GM23338 (cell line): ENCODE measurements at regions not wholly inside any gene's neighbourhood (a gene's known extent, or its start where the extent isn't known, plus 50 kb on each side); places are given as distances from the start of the nearest gene placed in this dataset.

Experiments used
- ATAC-seq: fragments of 200-7000 bp; cut with Tn5 transposase; 3 replicates; pipeline ENCODE4 v1.9.1; 2020
- DNase-seq: peaks from one replicate; pipeline ENCODE4 v3.0.0-alpha.2; 2015; ENCODE audit warnings: low spot score
- H2AFZ ChIP-seq: fragments of 200-600 bp; sonication (generic); 2 replicates; pipeline ENCODE4 v1.8.0; 2016; ENCODE audit warnings: antibody characterized with exemption, mild to moderate bottlenecking, moderate library complexity
- H3F3A ChIP-seq: fragments of 200-600 bp; sonication (generic); replicated peaks from 2 replicates; pipeline ENCODE4 v1.8.0; 2017; ENCODE audit warnings: antibody characterized with exemption, mixed run types, low read depth
- H3K27ac ChIP-seq: fragments of 200-600 bp; sonication (generic); 2 replicates; pipeline ENCODE4 v1.6.1; 2016; ENCODE audit warnings: low read depth
- H3K27me3 ChIP-seq: fragments of 200-600 bp; sonication (generic); 2 replicates; pipeline ENCODE4 v1.8.0; 2016; ENCODE audit warnings: mild to moderate bottlenecking, mixed run types, moderate library complexity; ENCODE audit not compliant: insufficient read depth
- H3K36me3 ChIP-seq: fragments of 200-600 bp; sonication (generic); 2 replicates; pipeline ENCODE4 v1.8.0; 2016; ENCODE audit warnings: mild to moderate bottlenecking; ENCODE audit not compliant: insufficient read depth
- H3K4me1 ChIP-seq: fragments of 200-600 bp; sonication (generic); 2 replicates; pipeline ENCODE4 v1.8.0; 2016; ENCODE audit warnings: mild to moderate bottlenecking, moderate library complexity; ENCODE audit not compliant: insufficient read depth
- H3K4me2 ChIP-seq: fragments of 200-600 bp; sonication (generic); 2 replicates; pipeline ENCODE4 v1.7.1; 2017; ENCODE audit warnings: mixed run types
- H3K4me3 ChIP-seq: fragments of 200-600 bp; sonication (generic); 2 replicates; pipeline ENCODE4 v1.6.1; 2016; ENCODE audit warnings: mixed run types
- H3K79me2 ChIP-seq: fragments of 200-600 bp; sonication (generic); replicated peaks from 2 replicates; pipeline ENCODE4 v1.8.0; 2017; ENCODE audit warnings: mild to moderate bottlenecking; ENCODE audit not compliant: insufficient read depth
- H3K9me2 ChIP-seq: fragments of 200-600 bp; sonication (generic); 2 replicates; pipeline ENCODE4 v1.8.0; 2017; ENCODE audit not compliant: insufficient read depth
- H4K20me1 ChIP-seq: fragments of 200-600 bp; sonication (generic); replicated peaks from 2 replicates; pipeline ENCODE4 v1.8.0; 2017; ENCODE audit warnings: mild to moderate bottlenecking; ENCODE audit not compliant: insufficient read depth
- H3K27ac Mint-ChIP-seq: 2 replicates; pipeline ENCODE4 v1.8.0; 2020; ENCODE audit warnings: inconsistent platforms, mild to moderate bottlenecking, moderate library complexity, mixed read lengths
- H3K27me3 Mint-ChIP-seq: 3 replicates; pipeline ENCODE4 v1.8.0; 2022; ENCODE audit warnings: low read depth, mild to moderate bottlenecking, moderate library complexity, mixed read lengths, inconsistent platforms; ENCODE audit not compliant: insufficient read depth, poor library complexity
- H3K36me3 Mint-ChIP-seq: 3 replicates; pipeline ENCODE4 v1.8.0; 2021; ENCODE audit warnings: low read depth, mild to moderate bottlenecking, inconsistent platforms, moderate library complexity, mixed read lengths
- H3K4me1 Mint-ChIP-seq: 3 replicates; pipeline ENCODE4 v1.8.0; 2020; ENCODE audit warnings: mild to moderate bottlenecking, inconsistent platforms, mixed read lengths
- H3K4me3 Mint-ChIP-seq: 3 replicates; pipeline ENCODE4 v1.8.0; 2021; ENCODE audit warnings: moderate library complexity, mild to moderate bottlenecking, inconsistent platforms, mixed read lengths
- H3K9me3 Mint-ChIP-seq: 3 replicates; pipeline ENCODE4 v1.8.0; 2020; ENCODE audit warnings: moderate library complexity, mild to moderate bottlenecking, inconsistent platforms, mixed read lengths
- CREB1 ChIP-seq: fragments of 250-450 bp; sonication (Bioruptor Pico); IDR thresholded peaks from 2 replicates; pipeline ENCODE4 v1.5.0; 2020; ENCODE audit warnings: low read depth, mild to moderate bottlenecking, moderate library complexity
- EZH2 ChIP-seq: fragments of 200-600 bp; sonication (generic); IDR thresholded peaks from one replicate; pipeline ENCODE4 v1.8.0; 2017; ENCODE audit warnings: antibody characterized with exemption, mild to moderate bottlenecking, low read depth; ENCODE audit not compliant: unreplicated experiment
- EZH2phosphoT487 ChIP-seq: fragments of 200-600 bp; sonication (generic); IDR thresholded peaks from one replicate; pipeline ENCODE4 v1.8.1; 2018; ENCODE audit warnings: antibody characterized with exemption; ENCODE audit not compliant: unreplicated experiment
- JUNB ChIP-seq: IDR thresholded peaks from one replicate; pipeline ENCODE4 v1.6.1; 2016; ENCODE audit warnings: antibody characterized with exemption; ENCODE audit not compliant: unreplicated experiment
- NANOG ChIP-seq: IDR thresholded peaks from 2 replicates; pipeline ENCODE4 v1.6.1; 2016; ENCODE audit warnings: antibody characterized with exemption, borderline replicate concordance
- POLR2AphosphoS5 ChIP-seq: IDR thresholded peaks from 2 replicates; pipeline ENCODE4 v1.6.1; 2016; ENCODE audit warnings: antibody characterized with exemption, low read depth
- STAT1 ChIP-seq: IDR thresholded peaks from one replicate; pipeline ENCODE4 v1.6.1; 2016; ENCODE audit warnings: antibody characterized with exemption; ENCODE audit not compliant: unreplicated experiment
- ZNF114 ChIP-seq: fragments of 250-450 bp; sonication (Bioruptor Pico); IDR thresholded peaks from 2 replicates; pipeline ENCODE4 v1.5.0; 2020; ENCODE audit warnings: mild to moderate bottlenecking, moderate library complexity
- ZNF331 ChIP-seq: fragments of 250-450 bp; sonication (Bioruptor Pico); IDR thresholded peaks from 2 replicates; pipeline ENCODE4 v1.5.0; 2020; ENCODE audit warnings: low read depth, mild to moderate bottlenecking, moderate library complexity
- TF ChIP-seq, protein P1 (sequence below): IDR thresholded peaks from one replicate; pipeline ENCODE4 v1.6.1; 2018; ENCODE audit warnings: antibody characterized with exemption; ENCODE audit not compliant: unreplicated experiment
- TF ChIP-seq, protein P2 (sequence below), 2 experiments: fragments of 200-600 bp in 1 of 2; sonication (generic) in 1 of 2; conservative IDR thresholded peaks; 2 replicates each; pipeline versions ENCODE4 v1.5.1 to v1.6.1; 2016 to 2017; ENCODE audit warnings: antibody characterized with exemption in 2 of 2, low read depth in 2 of 2, mild to moderate bottlenecking in 2 of 2, moderate library complexity in 1 of 2
- TF ChIP-seq, protein P3 (sequence below): fragments of 250-450 bp; sonication (Bioruptor Pico); IDR thresholded peaks from 2 replicates; pipeline ENCODE4 v1.5.0; 2020; ENCODE audit warnings: mild to moderate bottlenecking, moderate library complexity

DNA sequence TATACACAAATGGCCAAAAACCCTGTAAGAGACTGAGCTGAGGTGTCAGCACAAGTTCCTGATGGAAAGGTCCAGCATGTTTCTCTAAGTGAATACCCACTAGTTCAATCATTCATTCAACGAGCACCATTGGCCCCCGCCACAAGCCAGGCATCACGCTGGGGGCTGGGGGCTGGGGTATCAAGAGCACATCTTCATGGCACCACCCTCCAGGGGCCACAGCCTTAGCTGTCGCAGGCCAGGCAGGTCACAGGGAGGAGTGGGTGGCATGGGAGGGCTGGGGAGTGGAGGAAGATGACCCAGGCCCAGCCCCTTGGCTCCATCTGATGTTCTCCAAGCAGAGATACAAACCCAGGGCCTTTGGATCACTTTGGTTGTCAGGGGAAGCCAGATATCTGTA is 97.9 kb downstream of the ACKR3 start (continued):
- TF ChIP-seq, protein P1, sequence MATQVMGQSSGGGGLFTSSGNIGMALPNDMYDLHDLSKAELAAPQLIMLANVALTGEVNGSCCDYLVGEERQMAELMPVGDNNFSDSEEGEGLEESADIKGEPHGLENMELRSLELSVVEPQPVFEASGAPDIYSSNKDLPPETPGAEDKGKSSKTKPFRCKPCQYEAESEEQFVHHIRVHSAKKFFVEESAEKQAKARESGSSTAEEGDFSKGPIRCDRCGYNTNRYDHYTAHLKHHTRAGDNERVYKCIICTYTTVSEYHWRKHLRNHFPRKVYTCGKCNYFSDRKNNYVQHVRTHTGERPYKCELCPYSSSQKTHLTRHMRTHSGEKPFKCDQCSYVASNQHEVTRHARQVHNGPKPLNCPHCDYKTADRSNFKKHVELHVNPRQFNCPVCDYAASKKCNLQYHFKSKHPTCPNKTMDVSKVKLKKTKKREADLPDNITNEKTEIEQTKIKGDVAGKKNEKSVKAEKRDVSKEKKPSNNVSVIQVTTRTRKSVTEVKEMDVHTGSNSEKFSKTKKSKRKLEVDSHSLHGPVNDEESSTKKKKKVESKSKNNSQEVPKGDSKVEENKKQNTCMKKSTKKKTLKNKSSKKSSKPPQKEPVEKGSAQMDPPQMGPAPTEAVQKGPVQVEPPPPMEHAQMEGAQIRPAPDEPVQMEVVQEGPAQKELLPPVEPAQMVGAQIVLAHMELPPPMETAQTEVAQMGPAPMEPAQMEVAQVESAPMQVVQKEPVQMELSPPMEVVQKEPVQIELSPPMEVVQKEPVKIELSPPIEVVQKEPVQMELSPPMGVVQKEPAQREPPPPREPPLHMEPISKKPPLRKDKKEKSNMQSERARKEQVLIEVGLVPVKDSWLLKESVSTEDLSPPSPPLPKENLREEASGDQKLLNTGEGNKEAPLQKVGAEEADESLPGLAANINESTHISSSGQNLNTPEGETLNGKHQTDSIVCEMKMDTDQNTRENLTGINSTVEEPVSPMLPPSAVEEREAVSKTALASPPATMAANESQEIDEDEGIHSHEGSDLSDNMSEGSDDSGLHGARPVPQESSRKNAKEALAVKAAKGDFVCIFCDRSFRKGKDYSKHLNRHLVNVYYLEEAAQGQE: no peak
- TF ChIP-seq ZNF331 (CRISPR knock-in tag): no peak
- TF ChIP-seq NANOG: no peak
- TF ChIP-seq, protein P2, sequence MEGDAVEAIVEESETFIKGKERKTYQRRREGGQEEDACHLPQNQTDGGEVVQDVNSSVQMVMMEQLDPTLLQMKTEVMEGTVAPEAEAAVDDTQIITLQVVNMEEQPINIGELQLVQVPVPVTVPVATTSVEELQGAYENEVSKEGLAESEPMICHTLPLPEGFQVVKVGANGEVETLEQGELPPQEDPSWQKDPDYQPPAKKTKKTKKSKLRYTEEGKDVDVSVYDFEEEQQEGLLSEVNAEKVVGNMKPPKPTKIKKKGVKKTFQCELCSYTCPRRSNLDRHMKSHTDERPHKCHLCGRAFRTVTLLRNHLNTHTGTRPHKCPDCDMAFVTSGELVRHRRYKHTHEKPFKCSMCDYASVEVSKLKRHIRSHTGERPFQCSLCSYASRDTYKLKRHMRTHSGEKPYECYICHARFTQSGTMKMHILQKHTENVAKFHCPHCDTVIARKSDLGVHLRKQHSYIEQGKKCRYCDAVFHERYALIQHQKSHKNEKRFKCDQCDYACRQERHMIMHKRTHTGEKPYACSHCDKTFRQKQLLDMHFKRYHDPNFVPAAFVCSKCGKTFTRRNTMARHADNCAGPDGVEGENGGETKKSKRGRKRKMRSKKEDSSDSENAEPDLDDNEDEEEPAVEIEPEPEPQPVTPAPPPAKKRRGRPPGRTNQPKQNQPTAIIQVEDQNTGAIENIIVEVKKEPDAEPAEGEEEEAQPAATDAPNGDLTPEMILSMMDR (conservative IDR thresholded peaks at IDR 0.05; ENCODE audit: low read depth in 2 of 2): no peak
- no peak for TF ChIP-seq ZNF114 (CRISPR knock-in tag)
- no peak for TF ChIP-seq CREB1 (CRISPR knock-in tag)
- TF ChIP-seq JUNB: no peak

DNA sequence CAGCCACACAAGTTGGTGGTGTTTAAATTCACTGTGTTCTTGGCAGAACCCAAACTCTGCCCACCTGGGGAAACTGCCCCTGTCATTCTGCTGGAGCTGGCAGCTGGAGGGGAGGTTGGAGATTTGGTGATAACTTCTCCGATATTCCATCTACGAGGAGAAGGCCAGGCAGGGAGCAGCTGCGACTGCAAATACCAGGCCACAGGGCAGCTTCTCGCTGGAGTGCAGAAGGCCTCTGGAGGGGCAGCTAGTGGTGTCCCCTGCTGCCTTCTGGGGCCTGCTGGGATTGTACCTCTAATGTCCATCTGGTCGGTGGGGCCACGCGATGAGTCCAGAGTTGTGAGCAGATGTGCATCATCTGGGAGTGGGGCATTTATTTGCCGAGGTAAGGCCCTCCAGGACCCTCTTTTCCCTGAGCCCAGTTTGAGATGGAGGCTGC is 98.9 kb downstream of the ACKR3 start:
- no peak overlapping the region for H3K27ac Mint-ChIP-seq
- Histone ChIP-seq H3K4me3 (no peak overlapping the region), H3K4me1 (no peaks in the 10 kb centered on the region), H4K20me1 (no peaks in the 10 kb centered on the region), H3K9me2 (peaks cover 5% of the 10 kb centered on the region; the same call in 1 of the 2 replicates), H3K27ac (no peak overlapping the region), H3K27me3 (no peaks in the 10 kb centered on the region), H2AFZ (no peak overlapping the region), H3K36me3 (no peaks in the 10 kb centered on the region), H3K79me2 (no peaks in the 10 kb centered on the region), H3F3A (no peaks in the 10 kb centered on the region), H3K4me2 (no peak overlapping the region)
- no peak for DNase-seq
- no peaks in the 10 kb centered on the region for H3K27me3 Mint-ChIP-seq
- H3K4me1 Mint-ChIP-seq: peaks cover 6% of the 10 kb centered on the region
- no peak overlapping the region for H3K4me3 Mint-ChIP-seq
- H3K36me3 Mint-ChIP-seq: peaks cover 22% of the 10 kb centered on the region
- ATAC-seq: no peak
- peaks cover 29% of the 10 kb centered on the region for H3K9me3 Mint-ChIP-seq
- TF ChIP-seq NANOG: no peak
- TF ChIP-seq EZH2: no peak
- TF ChIP-seq ZNF114 (CRISPR knock-in tag): no peak
- TF ChIP-seq STAT1: no peak
- TF ChIP-seq, protein P2 (conservative IDR thresholded peaks at IDR 0.05; ENCODE audit: low read depth in 2 of 2): no peak
- TF ChIP-seq EZH2phosphoT487: no peak
- TF ChIP-seq POLR2AphosphoS5: no peak
- TF ChIP-seq, protein P3, sequence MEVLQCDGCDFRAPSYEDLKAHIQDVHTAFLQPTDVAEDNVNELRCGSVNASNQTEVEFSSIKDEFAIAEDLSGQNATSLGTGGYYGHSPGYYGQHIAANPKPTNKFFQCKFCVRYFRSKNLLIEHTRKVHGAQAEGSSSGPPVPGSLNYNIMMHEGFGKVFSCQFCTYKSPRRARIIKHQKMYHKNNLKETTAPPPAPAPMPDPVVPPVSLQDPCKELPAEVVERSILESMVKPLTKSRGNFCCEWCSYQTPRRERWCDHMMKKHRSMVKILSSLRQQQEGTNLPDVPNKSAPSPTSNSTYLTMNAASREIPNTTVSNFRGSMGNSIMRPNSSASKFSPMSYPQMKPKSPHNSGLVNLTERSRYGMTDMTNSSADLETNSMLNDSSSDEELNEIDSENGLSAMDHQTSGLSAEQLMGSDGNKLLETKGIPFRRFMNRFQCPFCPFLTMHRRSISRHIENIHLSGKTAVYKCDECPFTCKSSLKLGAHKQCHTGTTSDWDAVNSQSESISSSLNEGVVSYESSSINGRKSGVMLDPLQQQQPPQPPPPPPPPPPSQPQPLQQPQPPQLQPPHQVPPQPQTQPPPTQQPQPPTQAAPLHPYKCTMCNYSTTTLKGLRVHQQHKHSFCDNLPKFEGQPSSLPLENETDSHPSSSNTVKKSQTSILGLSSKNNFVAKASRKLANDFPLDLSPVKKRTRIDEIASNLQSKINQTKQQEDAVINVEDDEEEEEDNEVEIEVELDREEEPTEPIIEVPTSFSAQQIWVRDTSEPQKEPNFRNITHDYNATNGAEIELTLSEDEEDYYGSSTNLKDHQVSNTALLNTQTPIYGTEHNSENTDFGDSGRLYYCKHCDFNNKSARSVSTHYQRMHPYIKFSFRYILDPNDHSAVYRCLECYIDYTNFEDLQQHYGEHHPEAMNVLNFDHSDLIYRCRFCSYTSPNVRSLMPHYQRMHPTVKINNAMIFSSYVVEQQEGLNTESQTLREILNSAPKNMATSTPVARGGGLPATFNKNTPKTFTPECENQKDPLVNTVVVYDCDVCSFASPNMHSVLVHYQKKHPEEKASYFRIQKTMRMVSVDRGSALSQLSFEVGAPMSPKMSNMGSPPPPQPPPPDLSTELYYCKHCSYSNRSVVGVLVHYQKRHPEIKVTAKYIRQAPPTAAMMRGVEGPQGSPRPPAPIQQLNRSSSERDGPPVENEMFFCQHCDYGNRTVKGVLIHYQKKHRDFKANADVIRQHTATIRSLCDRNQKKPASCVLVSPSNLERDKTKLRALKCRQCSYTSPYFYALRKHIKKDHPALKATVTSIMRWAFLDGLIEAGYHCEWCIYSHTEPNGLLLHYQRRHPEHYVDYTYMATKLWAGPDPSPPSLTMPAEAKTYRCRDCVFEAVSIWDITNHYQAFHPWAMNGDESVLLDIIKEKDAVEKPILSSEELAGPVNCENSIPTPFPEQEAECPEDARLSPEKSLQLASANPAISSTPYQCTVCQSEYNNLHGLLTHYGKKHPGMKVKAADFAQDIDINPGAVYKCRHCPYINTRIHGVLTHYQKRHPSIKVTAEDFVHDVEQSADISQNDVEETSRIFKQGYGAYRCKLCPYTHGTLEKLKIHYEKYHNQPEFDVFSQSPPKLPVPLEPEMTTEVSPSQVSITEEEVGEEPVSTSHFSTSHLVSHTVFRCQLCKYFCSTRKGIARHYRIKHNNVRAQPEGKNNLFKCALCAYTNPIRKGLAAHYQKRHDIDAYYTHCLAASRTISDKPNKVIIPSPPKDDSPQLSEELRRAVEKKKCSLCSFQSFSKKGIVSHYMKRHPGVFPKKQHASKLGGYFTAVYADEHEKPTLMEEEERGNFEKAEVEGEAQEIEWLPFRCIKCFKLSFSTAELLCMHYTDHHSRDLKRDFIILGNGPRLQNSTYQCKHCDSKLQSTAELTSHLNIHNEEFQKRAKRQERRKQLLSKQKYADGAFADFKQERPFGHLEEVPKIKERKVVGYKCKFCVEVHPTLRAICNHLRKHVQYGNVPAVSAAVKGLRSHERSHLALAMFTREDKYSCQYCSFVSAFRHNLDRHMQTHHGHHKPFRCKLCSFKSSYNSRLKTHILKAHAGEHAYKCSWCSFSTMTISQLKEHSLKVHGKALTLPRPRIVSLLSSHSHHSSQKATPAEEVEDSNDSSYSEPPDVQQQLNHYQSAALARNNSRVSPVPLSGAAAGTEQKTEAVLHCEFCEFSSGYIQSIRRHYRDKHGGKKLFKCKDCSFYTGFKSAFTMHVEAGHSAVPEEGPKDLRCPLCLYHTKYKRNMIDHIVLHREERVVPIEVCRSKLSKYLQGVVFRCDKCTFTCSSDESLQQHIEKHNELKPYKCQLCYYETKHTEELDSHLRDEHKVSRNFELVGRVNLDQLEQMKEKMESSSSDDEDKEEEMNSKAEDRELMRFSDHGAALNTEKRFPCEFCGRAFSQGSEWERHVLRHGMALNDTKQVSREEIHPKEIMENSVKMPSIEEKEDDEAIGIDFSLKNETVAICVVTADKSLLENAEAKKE (CRISPR knock-in tag): no peak
